C4-2B (cell line): ENCODE measurements at regions not wholly inside any gene's neighbourhood (a gene's known extent, or its start where the extent isn't known, plus 50 kb on each side); places are given as distances from the start of the nearest gene placed in this dataset.

ENCODE experiments used
- H3K27ac ChIP-seq: fragments of 450-650 bp; 2 replicates; pipeline ENCODE4 v1.5.1; 2017
- ZFX ChIP-seq: fragments of 450-650 bp; IDR thresholded peaks from 2 replicates; pipeline ENCODE4 v1.6.1; 2017
- TF ChIP-seq, protein P1 (sequence below): fragments of 450-650 bp; conservative IDR thresholded peaks from 2 replicates; pipeline ENCODE4 v1.5.1; 2017; ENCODE audit warnings: mild to moderate bottlenecking

DNA sequence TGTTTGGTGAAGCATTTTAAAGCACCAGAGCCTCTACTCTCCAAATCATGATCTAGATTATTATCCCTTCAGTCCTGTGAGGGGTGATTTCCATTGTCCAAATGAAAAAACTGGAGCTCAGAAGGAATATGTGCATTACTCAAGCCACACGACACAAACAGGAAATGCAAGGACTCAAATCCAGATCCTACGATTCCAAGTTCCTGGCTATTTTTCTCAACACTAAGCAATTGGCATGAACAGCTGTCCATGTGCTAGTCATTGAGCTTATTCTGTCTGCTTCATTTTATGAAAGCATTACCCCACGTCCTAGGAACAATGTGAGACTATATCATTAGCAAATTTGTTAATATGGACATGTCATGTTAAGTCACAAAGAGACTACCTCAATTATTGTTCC, 273.1 kb upstream of the LYPLAL1 start:
- H3K27ac ChIP-seq: no peak overlapping the region
- TF ChIP-seq, protein P1, sequence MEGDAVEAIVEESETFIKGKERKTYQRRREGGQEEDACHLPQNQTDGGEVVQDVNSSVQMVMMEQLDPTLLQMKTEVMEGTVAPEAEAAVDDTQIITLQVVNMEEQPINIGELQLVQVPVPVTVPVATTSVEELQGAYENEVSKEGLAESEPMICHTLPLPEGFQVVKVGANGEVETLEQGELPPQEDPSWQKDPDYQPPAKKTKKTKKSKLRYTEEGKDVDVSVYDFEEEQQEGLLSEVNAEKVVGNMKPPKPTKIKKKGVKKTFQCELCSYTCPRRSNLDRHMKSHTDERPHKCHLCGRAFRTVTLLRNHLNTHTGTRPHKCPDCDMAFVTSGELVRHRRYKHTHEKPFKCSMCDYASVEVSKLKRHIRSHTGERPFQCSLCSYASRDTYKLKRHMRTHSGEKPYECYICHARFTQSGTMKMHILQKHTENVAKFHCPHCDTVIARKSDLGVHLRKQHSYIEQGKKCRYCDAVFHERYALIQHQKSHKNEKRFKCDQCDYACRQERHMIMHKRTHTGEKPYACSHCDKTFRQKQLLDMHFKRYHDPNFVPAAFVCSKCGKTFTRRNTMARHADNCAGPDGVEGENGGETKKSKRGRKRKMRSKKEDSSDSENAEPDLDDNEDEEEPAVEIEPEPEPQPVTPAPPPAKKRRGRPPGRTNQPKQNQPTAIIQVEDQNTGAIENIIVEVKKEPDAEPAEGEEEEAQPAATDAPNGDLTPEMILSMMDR: no peak
- no peak for TF ChIP-seq ZFX

DNA sequence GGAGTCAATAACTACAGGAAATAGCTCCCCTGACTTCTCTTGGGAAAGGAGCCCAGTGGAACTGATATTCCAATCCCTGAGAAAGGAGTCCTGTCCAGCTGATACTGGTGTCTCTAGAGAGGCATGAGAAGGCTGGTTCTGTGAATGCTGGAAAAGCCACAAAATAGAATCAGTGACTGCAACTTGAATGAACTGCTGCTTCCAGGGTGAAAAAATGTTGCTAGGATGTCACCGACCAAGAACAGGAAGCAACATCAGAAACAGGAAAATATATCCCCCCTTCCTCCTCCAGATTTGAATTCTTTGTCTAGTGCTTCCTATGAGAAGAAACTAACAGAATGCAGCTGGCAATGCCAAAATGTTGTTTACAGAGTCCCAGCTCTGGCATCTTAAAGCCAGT, 269.3 kb upstream of the LYPLAL1 start:
- TF ChIP-seq, protein P1: no peak
- TF ChIP-seq ZFX: no peak
- no peak overlapping the region for H3K27ac ChIP-seq

DNA sequence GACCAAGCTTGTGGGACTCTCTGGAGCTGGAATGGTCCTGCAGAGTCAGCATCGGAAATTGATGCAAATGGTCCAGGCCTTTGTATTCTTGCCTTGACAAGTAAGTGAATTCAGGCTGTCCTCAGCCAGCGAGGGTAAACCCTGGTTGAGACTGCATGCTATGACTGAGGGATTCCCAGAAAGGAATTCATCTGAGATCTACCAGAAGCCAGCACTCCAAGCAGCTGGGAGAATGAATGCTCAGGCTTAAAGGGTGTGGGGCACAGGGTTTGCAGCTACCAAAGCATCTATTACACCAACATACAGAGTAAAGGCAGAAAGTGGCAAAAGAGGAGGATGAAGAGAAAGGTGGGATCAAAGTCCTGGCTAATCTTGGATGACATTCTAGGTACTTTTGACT, 257.0 kb upstream of the LYPLAL1 start:
- TF ChIP-seq, protein P1: no peak
- no peak for TF ChIP-seq ZFX

DNA sequence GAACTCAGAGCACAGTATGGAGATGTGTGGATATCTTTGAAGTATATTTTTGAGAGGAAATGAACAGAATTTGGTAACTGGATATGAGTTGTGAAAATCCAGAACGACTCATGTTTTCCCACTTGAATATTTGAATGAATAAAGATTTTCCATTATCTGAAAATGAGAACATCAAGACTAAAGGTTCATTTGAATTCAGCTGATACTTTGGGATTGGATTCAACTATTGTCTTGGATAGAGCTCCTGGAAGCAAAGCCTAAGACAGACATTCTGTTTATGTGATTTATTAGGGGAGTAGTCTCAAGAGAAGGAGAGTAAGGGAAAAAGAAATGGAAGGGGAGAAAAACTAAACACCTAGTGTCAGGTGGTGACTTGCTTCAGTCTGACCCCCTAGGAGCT, 256.0 kb upstream of the LYPLAL1 start:
- TF ChIP-seq ZFX: no peak
- TF ChIP-seq, protein P1: no peak
- no peak overlapping the region for H3K27ac ChIP-seq

More for the DNA sequence above, 257.0 kb upstream of the LYPLAL1 start:
- no peak overlapping the region for H3K27ac ChIP-seq

DNA sequence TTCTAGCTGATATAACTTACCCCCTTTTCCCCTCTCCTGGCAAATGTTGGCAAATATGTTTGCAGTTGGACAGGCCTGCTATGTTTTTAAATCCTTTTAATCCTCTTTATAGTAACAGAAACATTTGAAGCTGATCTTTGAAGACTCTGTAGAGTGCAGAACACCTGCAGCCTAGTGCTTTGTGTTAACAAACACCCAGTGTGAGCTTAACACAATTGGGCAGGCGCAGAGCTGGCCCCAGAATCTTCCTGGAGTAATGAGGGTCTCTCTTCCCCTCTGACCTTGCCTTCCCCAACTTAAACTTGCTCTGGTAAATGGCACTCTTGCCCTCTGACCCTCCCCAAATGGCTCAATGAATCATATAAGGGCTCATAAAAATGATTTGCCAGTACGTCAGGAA, 247.9 kb upstream of the LYPLAL1 start:
- no peak overlapping the region for H3K27ac ChIP-seq
- TF ChIP-seq ZFX: no peak
- TF ChIP-seq, protein P1: no peak

DNA sequence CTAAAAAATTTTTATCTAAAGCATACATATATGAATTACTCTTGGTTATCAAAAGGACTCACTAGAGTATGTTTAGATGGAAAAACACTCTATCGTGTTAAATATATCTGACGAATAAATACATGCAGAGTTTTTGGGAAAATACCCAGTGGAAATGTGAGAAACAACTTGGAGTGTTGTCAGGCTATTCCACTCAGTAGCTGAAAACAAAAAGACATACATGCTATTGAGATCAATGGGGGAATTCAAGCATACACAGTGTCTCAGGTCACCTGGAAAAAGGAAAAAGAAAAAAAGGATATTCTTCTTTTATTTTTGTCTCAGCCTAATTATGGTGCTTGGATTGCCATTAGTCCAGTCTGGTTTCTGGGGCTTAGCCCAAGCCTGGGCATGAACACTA, 247.0 kb upstream of the LYPLAL1 start:
- TF ChIP-seq ZFX: no peak
- TF ChIP-seq, protein P1: no peak
- no peak overlapping the region for H3K27ac ChIP-seq

DNA sequence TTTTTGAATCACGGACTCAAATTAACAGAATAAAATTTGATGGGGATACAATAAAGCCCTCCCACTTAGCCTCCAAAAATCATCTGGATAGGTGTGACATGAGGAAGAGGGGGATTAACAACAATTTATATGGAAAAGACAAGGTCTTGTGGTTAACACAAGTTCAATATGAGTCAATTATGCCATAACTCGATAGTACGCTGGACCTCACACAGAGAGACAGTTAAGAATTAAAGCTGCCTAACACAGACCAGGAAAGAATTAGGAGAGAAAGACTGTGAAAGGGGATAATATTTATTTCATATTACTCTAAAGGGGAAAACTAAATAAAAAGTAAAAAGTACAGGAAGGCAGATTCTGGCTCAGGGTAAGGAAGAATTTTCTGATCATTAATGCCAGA, 243.7 kb upstream of the LYPLAL1 start:
- no peak overlapping the region for H3K27ac ChIP-seq
- TF ChIP-seq, protein P1: no peak
- TF ChIP-seq ZFX: no peak
